GM21360 (cell line): ENCODE measurements at regions not wholly inside any gene's neighbourhood (a gene's known extent, or its start where the extent isn't known, plus 50 kb on each side); places are given as distances from the start of the nearest gene placed in this dataset.

Experiments used
- ATAC-seq: cut with Tn5 transposase; IDR thresholded peaks from one replicate; pipeline ENCODE4 v1.9.1; 2021; ENCODE audit warnings: mild to moderate bottlenecking, moderate library complexity; ENCODE audit not compliant: unreplicated experiment

- ATAC-seq, result no peak
Measured at GRCh38 chr20:39473536-39473935, 511.4 kb downstream of the DHX35 start.

GRCh38 chr20:39468703-39469102, 506.6 kb downstream of the DHX35 start:
- no peak for ATAC-seq

GRCh38 chr20:39464238-39464637, 502.1 kb downstream of the DHX35 start:
- no peak for ATAC-seq

- ATAC-seq, result no peak
Measured at GRCh38 chr20:39462416-39462945, 500.3 kb downstream of the DHX35 start.

- ATAC-seq, result no peak
Measured at GRCh38 chr20:39458452-39458851, 496.3 kb downstream of the DHX35 start.

- no peak for ATAC-seq
Measured at GRCh38 chr20:39453890-39454289, 491.7 kb downstream of the DHX35 start.

- ATAC-seq, result no peak
Measured at GRCh38 chr20:39452583-39453340, 490.6 kb downstream of the DHX35 start.

- no peak for ATAC-seq
Measured at GRCh38 chr20:39451386-39451785, 489.2 kb downstream of the DHX35 start.

GRCh38 chr20:39446397-39446796, 484.3 kb downstream of the DHX35 start:
- no peak for ATAC-seq

- no peak for ATAC-seq
Measured at GRCh38 chr20:39445095-39445494, 483.0 kb downstream of the DHX35 start.

- ATAC-seq, result no peak
Measured at GRCh38 chr20:39433466-39433865, 471.3 kb downstream of the DHX35 start.

GRCh38 chr20:39431091-39431880, 469.1 kb downstream of the DHX35 start:
- no peak for ATAC-seq

GRCh38 chr20:39429726-39430125, 467.6 kb downstream of the DHX35 start:
- no peak for ATAC-seq

- ATAC-seq, result no peak
Measured at GRCh38 chr20:39424962-39425678, 463.0 kb downstream of the DHX35 start.

GRCh38 chr20:39421571-39422105, 459.5 kb downstream of the DHX35 start:
- no peak for ATAC-seq

GRCh38 chr20:39412091-39412490, 449.9 kb downstream of the DHX35 start:
- no peak for ATAC-seq

GRCh38 chr20:39399463-39399862, 437.3 kb downstream of the DHX35 start:
- ATAC-seq, result no peak

GRCh38 chr20:39398656-39399055, 436.5 kb downstream of the DHX35 start:
- ATAC-seq, result no peak

- ATAC-seq, result no peak
Measured at GRCh38 chr20:39397646-39398045, 435.5 kb downstream of the DHX35 start.

GRCh38 chr20:39395478-39396291, 433.5 kb downstream of the DHX35 start:
- no peak for ATAC-seq
